A549 (cell line): ENCODE measurements at regions not wholly inside any gene's neighbourhood (a gene's known extent, or its start where the extent isn't known, plus 50 kb on each side); places are given as distances from the start of the nearest gene placed in this dataset.
A peak's percentile ranks its signal among the peaks of the same experiment; 100 is the strongest.

ENCODE experiments used
- ATAC-seq, 2 experiments: fragments of 200-7000 bp in 1 of 2; fragments of >200 bp in 1 of 2; cut with Nextera tagmentation in 1 of 2; cut with Tn5 transposase in 1 of 2; 3 replicates each; pipeline versions ENCODE4 v1.8.0 to v1.9.1; 2018 to 2020; ENCODE audit warnings: mild to moderate bottlenecking in 1 of 2, moderate library complexity in 1 of 2
- CTCF ChIA-PET: fragments of 300-600 bp; sonication (Branson Sonifier 250); formaldehyde crosslinking; extraction: SDS; loops from one replicate; lab custom pipeline; 2021; ENCODE audit warnings: antibody characterized with exemption, inconsistent platforms; lab: Yijun Ruan, JAX
- POLR2A ChIA-PET: fragments of 350-600 bp; formaldehyde crosslinking; extraction: SDS; loops from one replicate; lab custom pipeline; 2021; ENCODE audit warnings: antibody characterized with exemption, inconsistent platforms; lab: Yijun Ruan, JAX
- DNase-seq, 2 experiments: peaks; one replicate each; pipeline versions ENCODE4 v3.0.0 to v3.0.0-alpha.2; 2011 to 2016; ENCODE audit warnings: low read depth in 1 of 2, low spot score in 1 of 2
- FAIRE-seq: peaks from 2 replicates; lab custom pipeline; 2011; peaks lifted over from hg19 to GRCh38; lab: Jason Lieb, UNC
- H3K27ac ChIP-seq, 2 experiments: fragments of >200 bp; sonication (Bioruptor Twin); formaldehyde crosslinking; 3 replicates each; pipeline ENCODE4 v1.5.1; 2016 to 2017
- H3K4me1 ChIP-seq: fragments of >200 bp; sonication (Bioruptor Twin); formaldehyde crosslinking; 3 replicates; pipeline ENCODE4 v1.6.1; 2016
- H3K4me2 ChIP-seq: fragments of >200 bp; sonication (Bioruptor Twin); formaldehyde crosslinking; 3 replicates; pipeline ENCODE4 v1.6.1; 2016
- H3K4me3 ChIP-seq: fragments of >200 bp; sonication (Bioruptor Twin); formaldehyde crosslinking; 3 replicates; pipeline ENCODE4 v1.5.1; 2016
- H3K9me3 ChIP-seq: fragments of >200 bp; sonication (Bioruptor Twin); formaldehyde crosslinking; 3 replicates; pipeline ENCODE4 v1.6.1; 2016
- BCL3 ChIP-seq: fragments of >200 bp; sonication (Bioruptor Twin); formaldehyde crosslinking; IDR thresholded peaks from 3 replicates; pipeline ENCODE4 v1.6.1; 2016
- BHLHE40 ChIP-seq: IDR thresholded peaks from 2 replicates; pipeline ENCODE4 v1.6.1; 2012; ENCODE audit warnings: low read depth, low read length, inconsistent platforms
- CBX8 ChIP-seq: fragments of 200-600 bp; sonication (generic); IDR thresholded peaks from 2 replicates; pipeline ENCODE4 v1.6.1; 2016
- CEBPB ChIP-seq, 2 experiments: fragments of >200 bp in 1 of 2; sonication (Bioruptor Twin) in 1 of 2; formaldehyde crosslinking in 1 of 2; IDR thresholded peaks; 2 replicates each; pipeline ENCODE4 v1.6.1; 2012 to 2016
- EHF ChIP-seq: fragments of 250-450 bp; sonication (Bioruptor Pico); IDR thresholded peaks from 2 replicates; pipeline ENCODE4 v1.5.0; 2020; ENCODE audit warnings: mild to moderate bottlenecking
- EP300 ChIP-seq, 2 experiments: fragments of >200 bp; sonication (Bioruptor Twin); formaldehyde crosslinking; IDR thresholded peaks; 2 replicates in 1 of 2; 3 replicates in 1 of 2; pipeline ENCODE4 v1.6.1; 2016 to 2017
- ESRRA ChIP-seq: fragments of 150-350 bp; IDR thresholded peaks from 2 replicates; pipeline ENCODE4 v1.6.1; 2014; ENCODE audit warnings: mild to moderate bottlenecking, low read length, borderline replicate concordance
- FOSL2 ChIP-seq, 2 experiments: fragments of 450-650 bp in 1 of 2; fragments of >200 bp in 1 of 2; sonication (Bioruptor Twin) in 1 of 2; formaldehyde crosslinking; IDR thresholded peaks; 2 replicates each; pipeline versions ENCODE4 v1.5.0 to v1.6.1; 2016 to 2020; ENCODE audit warnings: mild to moderate bottlenecking in 1 of 2, moderate library complexity in 1 of 2
- HDAC2 ChIP-seq: fragments of 200-600 bp; sonication (generic); IDR thresholded peaks from 2 replicates; pipeline ENCODE4 v1.6.1; 2016
- HOXB5 ChIP-seq: fragments of 250-450 bp; sonication (Bioruptor Pico); IDR thresholded peaks from 2 replicates; pipeline ENCODE4 v1.5.0; 2020; ENCODE audit warnings: mild to moderate bottlenecking, moderate library complexity
- JUN ChIP-seq, 2 experiments: fragments of >200 bp; sonication (Bioruptor Twin); formaldehyde crosslinking; IDR thresholded peaks; 2 replicates in 1 of 2; 3 replicates in 1 of 2; pipeline ENCODE4 v1.6.1; 2016 to 2017
- KDM1A ChIP-seq: fragments of 200-600 bp; sonication (generic); IDR thresholded peaks from 2 replicates; pipeline ENCODE4 v1.6.1; 2016; ENCODE audit warnings: low read depth, mild to moderate bottlenecking
- MAFK ChIP-seq: fragments of 450-650 bp; IDR thresholded peaks from 2 replicates; pipeline ENCODE4 v1.6.1; 2014; ENCODE audit not compliant: partially characterized antibody
- PBX3 ChIP-seq: IDR thresholded peaks from 2 replicates; pipeline ENCODE4 v1.6.1; 2012
- PHF8 ChIP-seq: fragments of 200-600 bp; sonication (generic); IDR thresholded peaks from 2 replicates; pipeline ENCODE4 v1.6.1; 2016; ENCODE audit warnings: low read depth, mild to moderate bottlenecking, antibody characterized with exemption, moderate library complexity, borderline replicate concordance
- POLR2A ChIP-seq: IDR thresholded peaks from 2 replicates; pipeline ENCODE4 v1.6.1; 2012; ENCODE audit warnings: mild to moderate bottlenecking, low read length
- POLR2AphosphoS2 ChIP-seq: conservative IDR thresholded peaks from 2 replicates; pipeline ENCODE4 v1.6.1; 2012; ENCODE audit warnings: low read length, improper control_type of control experiment, inconsistent platforms
- SREBF2 ChIP-seq: fragments of 450-650 bp; IDR thresholded peaks from 2 replicates; pipeline ENCODE4 v1.6.1; 2014; ENCODE audit warnings: mild to moderate bottlenecking, moderate library complexity
- TP53 ChIP-seq: fragments of 250-450 bp; sonication (Bioruptor Pico); IDR thresholded peaks from 2 replicates; pipeline ENCODE4 v1.5.0; 2021; ENCODE audit warnings: mild to moderate bottlenecking, moderate library complexity
- ZFP36 ChIP-seq: fragments of 450-650 bp; IDR thresholded peaks from 2 replicates; pipeline ENCODE4 v1.6.1; 2014; ENCODE audit warnings: borderline replicate concordance; ENCODE audit not compliant: partially characterized antibody
- ZSCAN20 ChIP-seq: fragments of 250-450 bp; sonication (Bioruptor Pico); IDR thresholded peaks from 2 replicates; pipeline ENCODE4 v1.8.0; 2022; ENCODE audit warnings: mild to moderate bottlenecking, moderate library complexity
- WGBS: methylation state at CpG from one replicate; pipeline ENCODE4 v1.1.6; 2017; ENCODE audit errors: missing lambda C conversion rate; 5-methylcytosine and 5-hydroxymethylcytosine counted together
- TF ChIP-seq, protein P1 (sequence below): fragments of 450-650 bp; IDR thresholded peaks from 2 replicates; pipeline ENCODE4 v1.6.1; 2014; ENCODE audit warnings: antibody characterized with exemption
- TF ChIP-seq, protein P2 (sequence below): fragments of 150-350 bp; IDR thresholded peaks from 2 replicates; pipeline ENCODE4 v1.6.1; 2014; ENCODE audit warnings: low read depth, mild to moderate bottlenecking, low read length
- TF ChIP-seq, protein P3 (sequence below): fragments of >200 bp; sonication (Bioruptor Twin); formaldehyde crosslinking; IDR thresholded peaks from 2 replicates; pipeline ENCODE4 v1.6.1; 2016
- TF ChIP-seq, protein P4 (sequence below): fragments of 250-450 bp; sonication (Bioruptor Pico); IDR thresholded peaks from 2 replicates; pipeline ENCODE4 v1.5.0; 2020; ENCODE audit warnings: low read depth, mild to moderate bottlenecking, moderate library complexity

DNA sequence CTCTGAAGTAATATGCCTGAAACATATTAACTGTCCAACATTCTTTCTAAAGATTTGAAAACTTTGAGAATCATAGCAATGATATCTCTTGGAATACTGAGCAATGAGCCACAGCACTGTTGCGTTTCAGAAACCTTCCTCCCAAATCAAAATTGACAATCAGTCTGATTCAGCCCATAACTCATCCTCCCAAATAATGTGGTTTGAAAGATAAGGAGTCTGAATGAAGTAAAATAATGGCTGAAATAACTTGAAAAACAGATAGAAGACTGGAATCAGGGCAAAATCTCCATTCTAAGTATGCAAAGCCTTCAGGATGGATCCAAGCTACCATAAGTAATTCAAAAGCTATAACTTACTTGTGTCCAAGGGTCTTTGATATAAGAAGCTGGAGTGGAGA, 98.6 kb upstream of the PLS3 start:
- Histone ChIP-seq H3K27ac (no peak overlapping the region), H3K4me3 (no peak overlapping the region), H3K9me3 (no peaks in the 10 kb centered on the region), H3K4me2 (no peak overlapping the region), H3K4me1 (no peaks in the 10 kb centered on the region; the same call in 2 of the 3 replicates)
- no peak for TF ChIP-seq FOSL2 (IDR thresholded peaks at IDR 0.05)
- no peak for TF ChIP-seq FOSL2 (CRISPR knock-in tag; IDR thresholded peaks at IDR 0.05)
- TF ChIP-seq PBX3, result no peak
- TF ChIP-seq, protein P1, sequence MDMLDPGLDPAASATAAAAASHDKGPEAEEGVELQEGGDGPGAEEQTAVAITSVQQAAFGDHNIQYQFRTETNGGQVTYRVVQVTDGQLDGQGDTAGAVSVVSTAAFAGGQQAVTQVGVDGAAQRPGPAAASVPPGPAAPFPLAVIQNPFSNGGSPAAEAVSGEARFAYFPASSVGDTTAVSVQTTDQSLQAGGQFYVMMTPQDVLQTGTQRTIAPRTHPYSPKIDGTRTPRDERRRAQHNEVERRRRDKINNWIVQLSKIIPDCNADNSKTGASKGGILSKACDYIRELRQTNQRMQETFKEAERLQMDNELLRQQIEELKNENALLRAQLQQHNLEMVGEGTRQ, result no peak
- no peak for TF ChIP-seq SREBF2
- no peak for TF ChIP-seq PHF8
- TF ChIP-seq BCL3, result no peak
- CTCF ChIA-PET, result no interaction called here
- FAIRE-seq (peak; percentile 43), ATAC-seq (no peak), DNase-seq (no peak)
- POLR2A ChIA-PET, result no interaction called here
- WGBS, result 76% methylated on average over 1 of the region's 1 CpG

GRCh38 chrX:115467961-115468360, 93.0 kb upstream of the PLS3 start:
- ChIA-PET CTCF (no interaction called here), POLR2A (no interaction called here)
- Histone ChIP-seq H3K9me3 (no peaks in the 10 kb centered on the region), H3K4me1 (no peaks in the 10 kb centered on the region), H3K4me3 (no peak overlapping the region), H3K4me2 (no peak overlapping the region)
- no peak for ATAC-seq
- DNase-seq, result no peak
- TF ChIP-seq POLR2AphosphoS2 (no peak), JUN (IDR thresholded peaks at IDR 0.05) (no peak), BHLHE40 (no peak), HOXB5 (CRISPR knock-in tag) (no peak), CBX8 (no peak), ZSCAN20 (CRISPR knock-in tag) (no peak), POLR2A (no peak), ZFP36 (no peak), MAFK (no peak), KDM1A (no peak), EP300 (IDR thresholded peaks at IDR 0.05) (no peak), ESRRA (no peak), TP53 (CRISPR knock-in tag) (no peak), EHF (no peak), CEBPB (IDR thresholded peaks at IDR 0.05) (no peak), HDAC2 (no peak), FOSL2 (IDR thresholded peaks at IDR 0.05) (no peak), FOSL2 (CRISPR knock-in tag; IDR thresholded peaks at IDR 0.05) (no peak)
- TF ChIP-seq, protein P2, sequence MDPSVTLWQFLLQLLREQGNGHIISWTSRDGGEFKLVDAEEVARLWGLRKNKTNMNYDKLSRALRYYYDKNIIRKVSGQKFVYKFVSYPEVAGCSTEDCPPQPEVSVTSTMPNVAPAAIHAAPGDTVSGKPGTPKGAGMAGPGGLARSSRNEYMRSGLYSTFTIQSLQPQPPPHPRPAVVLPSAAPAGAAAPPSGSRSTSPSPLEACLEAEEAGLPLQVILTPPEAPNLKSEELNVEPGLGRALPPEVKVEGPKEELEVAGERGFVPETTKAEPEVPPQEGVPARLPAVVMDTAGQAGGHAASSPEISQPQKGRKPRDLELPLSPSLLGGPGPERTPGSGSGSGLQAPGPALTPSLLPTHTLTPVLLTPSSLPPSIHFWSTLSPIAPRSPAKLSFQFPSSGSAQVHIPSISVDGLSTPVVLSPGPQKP, result no peak
- TF ChIP-seq, protein P3, sequence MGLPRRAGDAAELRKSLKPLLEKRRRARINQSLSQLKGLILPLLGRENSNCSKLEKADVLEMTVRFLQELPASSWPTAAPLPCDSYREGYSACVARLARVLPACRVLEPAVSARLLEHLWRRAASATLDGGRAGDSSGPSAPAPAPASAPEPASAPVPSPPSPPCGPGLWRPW, result no peak
- TF ChIP-seq, protein P4, sequence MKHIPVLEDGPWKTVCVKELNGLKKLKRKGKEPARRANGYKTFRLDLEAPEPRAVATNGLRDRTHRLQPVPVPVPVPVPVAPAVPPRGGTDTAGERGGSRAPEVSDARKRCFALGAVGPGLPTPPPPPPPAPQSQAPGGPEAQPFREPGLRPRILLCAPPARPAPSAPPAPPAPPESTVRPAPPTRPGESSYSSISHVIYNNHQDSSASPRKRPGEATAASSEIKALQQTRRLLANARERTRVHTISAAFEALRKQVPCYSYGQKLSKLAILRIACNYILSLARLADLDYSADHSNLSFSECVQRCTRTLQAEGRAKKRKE (CRISPR knock-in tag), result no peak
- TF ChIP-seq, all 56 proteins: peak for 0
- peak; percentile 92 for FAIRE-seq
- no peak overlapping the region for H3K27ac ChIP-seq
